ENCODE measurements at regions not wholly inside any gene's neighbourhood (a gene's known extent, or its start where the extent isn't known, plus 50 kb on each side); places are given as distances from the start of the nearest gene placed in this dataset.

DNA sequence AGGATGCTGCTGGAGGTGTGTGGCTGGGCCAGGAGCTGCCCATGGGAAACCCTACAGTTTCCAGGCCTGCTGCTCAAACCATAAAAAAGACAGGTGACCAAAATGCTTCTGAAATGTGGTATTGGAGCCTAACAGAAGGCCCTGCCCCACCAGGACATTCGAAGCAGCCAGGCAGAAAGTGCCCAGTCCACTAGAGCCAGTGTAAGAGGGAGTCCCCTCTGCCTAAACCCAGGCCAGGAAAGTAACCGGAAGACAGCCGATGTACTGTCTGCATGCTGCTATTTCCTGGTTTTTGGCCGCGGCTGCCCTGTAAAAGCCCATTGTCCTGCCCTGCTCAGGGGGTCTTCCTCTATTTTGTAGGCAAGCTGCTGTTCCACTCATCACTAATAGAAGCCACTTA is 150.7 kb upstream of the IRX2 start:
- DNase-seq = no peak

GRCh38 chr5:2901511-2901910 is 150.0 kb upstream of the IRX2 start:
- no peak for DNase-seq

DNA sequence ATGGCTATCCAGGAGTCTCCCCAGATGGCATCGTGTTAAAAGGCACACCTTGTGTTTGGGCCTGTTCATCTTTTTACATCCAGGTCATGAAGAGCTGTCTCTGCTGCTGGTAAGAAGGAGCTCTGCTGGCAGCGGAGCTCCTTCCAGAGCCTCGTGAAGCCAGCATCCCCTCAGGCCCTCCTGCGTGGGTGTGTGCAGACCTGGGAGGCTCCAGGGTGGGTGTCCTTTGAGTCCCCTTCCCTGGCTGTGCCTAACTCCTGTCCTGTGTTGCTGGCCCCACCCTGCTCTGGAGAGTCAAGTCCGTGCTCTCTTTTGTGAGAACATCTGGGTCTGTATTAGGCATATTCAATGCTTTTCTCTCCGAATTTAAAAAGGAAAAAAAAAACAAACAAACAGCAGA is 149.6 kb upstream of the IRX2 start:
- DNase-seq = no peak

DNA sequence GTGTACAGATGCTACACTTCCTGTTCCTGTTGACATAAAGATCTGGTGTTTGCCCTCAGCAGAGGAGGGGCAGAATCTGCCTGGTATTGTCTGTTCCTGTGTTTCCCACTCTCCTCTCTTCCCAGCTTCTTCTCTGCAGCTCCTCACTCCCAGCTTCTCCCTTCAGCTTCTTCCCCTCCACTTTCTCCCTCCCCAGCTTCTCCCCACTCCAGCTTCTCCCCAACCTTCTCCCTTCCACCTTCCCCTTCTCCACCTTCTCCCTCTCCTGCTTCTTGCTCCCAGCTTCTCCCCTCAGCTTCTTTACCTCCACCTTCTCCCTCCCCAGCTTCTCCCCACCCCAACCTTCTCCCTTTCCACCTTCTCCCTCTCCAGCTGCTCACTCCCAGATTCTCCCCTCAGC is 148.9 kb upstream of the IRX2 start:
- DNase-seq = no peak

DNA sequence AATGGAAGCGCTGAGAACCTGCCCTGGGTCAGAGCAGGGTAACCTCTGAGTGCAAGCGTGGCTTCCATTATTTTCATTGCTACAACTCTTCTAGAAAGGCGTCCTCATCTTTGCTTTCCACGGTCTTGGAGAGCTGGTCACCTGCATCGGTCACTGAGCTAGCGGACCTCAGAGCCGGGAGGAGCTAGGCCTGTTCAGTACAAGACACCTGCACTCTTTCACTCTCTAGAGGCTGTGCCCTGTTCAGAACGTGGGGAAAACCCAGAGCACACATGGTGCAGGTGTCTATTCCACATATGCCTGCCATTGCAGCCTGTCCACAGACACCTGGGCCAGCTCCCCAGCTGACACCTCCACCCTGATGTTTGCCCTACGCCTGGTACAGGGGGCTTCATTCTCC is 147.8 kb upstream of the IRX2 start:
- no peak for DNase-seq

GRCh38 chr5:2898661-2899060 is 147.2 kb upstream of the IRX2 start:
- DNase-seq = no peak

DNA sequence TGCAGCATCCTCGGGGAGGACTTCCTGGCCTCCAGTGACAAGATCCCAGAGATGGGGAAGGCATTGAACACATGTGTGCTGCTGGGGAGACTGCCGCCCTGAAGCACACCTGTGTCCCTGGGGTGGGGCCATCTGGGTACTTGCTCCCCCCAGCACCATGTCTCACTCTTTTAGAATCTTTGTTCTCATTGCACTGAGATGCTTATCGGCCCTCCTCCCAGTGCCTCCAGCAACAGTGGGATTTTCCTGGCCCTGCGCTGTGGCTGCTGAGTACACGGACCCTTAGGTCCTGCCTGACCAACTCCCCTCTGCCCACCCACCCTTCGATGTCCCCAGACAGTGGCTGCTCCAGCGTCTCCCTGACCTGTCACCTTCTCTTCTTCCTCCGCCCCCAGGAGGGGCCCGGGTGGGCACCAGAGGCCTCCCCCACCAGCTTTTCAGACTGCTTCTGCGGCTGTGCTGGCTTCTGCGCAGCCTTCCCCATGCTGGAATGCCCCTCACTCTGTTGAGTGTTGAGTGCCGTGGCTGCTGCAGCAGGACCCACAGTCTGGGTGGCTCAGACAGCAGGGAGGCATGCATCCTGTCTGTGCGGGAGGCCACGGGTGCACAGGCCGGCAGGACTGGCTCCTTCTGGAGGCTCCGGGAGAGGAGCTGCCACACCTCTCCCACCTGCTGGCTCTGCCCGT is 145.9 kb upstream of the IRX2 start:
- no peak for DNase-seq

GRCh38 chr5:2896371-2897275 is 145.1 kb upstream of the IRX2 start:
- DNase-seq = no peak

DNA sequence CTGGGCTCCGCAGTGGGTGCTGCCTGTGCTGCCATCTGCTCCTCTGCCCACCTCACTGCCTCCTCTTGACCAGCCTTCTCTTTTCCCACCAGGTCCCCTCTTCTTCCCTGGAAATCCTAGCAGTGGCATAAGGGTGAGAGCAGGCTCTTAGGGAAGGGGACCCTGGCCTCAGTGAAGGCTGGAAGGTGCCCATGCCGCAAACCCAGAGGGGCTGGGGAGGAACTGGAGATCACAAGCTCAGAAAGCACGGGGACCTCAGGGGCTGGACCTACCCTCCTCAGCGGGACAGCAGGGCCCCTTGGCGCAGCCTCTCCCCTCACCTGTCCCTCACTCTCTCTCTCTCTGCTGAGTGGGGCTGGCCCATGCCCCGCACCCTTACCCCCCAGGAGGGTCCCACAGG is 144.4 kb upstream of the IRX2 start:
- DNase-seq = no peak

DNA sequence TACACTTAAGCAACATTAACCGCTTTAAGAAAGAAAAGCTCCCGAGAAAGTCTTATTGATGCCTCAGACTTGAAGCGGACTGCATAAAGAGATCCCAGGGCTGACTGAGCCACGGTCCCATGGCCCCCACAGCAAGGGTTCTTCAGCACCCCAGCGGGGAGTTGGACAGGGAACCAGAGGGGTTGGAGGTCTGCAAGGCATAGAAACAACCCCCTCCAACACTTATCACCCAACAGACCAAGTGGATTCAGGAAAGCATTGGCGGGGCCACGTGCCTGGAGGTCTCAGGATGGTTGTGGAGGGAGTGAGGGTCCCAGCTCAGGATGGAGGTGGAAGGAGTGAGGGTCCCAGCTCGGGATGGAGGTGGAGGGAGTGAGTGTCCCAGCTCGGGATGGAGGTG is 143.7 kb upstream of the IRX2 start:
- no peak for DNase-seq

DNA sequence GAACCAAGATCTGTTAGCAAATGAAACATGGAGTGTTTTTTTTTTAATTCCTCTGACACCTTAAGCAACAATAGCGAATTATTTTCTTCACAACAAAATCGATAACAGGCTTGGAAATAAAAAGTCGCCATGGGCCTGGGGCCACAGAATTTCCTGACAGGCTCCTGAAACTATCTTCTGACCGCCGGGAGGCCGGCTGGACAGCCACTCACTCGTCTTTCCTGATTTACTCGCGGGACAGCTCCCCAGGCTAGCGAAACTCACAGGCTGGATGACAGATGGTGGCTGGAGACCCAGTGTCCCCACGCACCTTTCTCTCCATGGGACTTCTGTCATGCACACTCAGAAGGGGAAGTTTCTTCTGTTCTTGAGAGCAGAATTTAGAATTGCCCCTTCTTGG is 143.3 kb upstream of the IRX2 start:
- no peak for DNase-seq

DNA sequence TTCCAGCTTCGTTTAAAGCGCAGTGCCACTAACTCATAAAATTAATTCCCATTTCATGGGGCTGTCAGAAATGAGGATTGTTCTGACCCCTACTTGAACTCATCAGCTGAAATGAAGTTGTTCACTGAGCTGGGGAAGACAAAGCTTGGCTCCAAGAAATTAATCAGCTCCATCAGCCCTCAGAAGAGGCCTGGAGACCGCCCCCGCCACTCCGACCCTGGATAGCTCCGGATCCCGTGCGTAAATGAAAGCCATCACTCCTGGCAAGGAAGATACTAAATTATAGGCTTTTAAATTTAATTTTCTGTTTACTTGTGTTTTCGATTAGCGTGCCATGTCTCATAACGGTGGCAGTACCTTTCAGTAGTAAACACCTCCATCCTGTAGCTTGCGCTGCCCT is 142.8 kb upstream of the IRX2 start:
- no peak for DNase-seq

- no peak for DNase-seq
Observed at GRCh38 chr5:2892466-2893000, 141.1 kb upstream of the IRX2 start.

GRCh38 chr5:2891781-2892180 is 140.3 kb upstream of the IRX2 start:
- no peak for DNase-seq

GRCh38 chr5:2890011-2890410 is 138.5 kb upstream of the IRX2 start:
- DNase-seq = no peak

- no peak for DNase-seq
Observed at GRCh38 chr5:2888520-2889060, 137.1 kb upstream of the IRX2 start.

DNA sequence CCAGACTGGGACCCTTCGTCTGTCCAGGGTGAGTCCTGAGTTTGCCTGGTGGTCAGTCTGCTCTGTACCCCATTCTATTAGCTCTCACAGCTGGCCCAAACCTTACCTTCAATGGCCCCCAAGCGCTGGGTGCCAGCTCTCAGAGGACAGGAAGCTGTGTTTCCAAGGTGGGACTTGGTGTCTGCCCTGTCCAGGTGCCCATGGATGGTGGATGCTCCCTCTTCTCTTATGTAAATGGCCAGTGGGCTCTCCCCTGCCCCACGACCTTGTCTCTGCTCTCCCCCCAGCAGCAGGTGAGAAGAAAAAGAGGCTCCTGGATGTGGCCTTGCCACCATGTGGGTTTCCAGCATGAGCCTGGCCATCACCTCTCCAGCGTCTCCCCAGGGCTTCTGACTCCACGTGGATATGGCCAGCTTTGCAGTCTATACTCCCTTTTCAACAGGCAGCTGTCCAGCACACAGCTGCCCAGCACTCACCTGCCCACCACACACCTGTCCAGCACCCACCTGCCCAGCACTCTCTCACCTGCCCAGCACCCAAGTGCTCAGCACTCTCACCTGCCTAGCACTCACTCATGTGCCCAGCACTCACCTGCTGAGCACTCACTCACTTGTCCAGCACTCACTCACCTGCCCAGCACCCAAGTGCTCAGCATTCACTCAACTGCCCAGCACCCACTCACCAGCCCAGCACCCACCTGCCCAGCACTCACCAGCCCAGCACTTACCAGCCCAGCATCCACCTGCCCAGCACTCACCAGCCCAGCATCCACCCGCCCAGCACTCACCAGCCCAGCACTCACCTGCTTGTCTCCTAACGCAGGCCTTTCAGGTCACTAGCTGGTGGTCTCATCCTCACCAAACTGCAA is 136.2 kb upstream of the IRX2 start:
- DNase-seq = no peak

- DNase-seq = no peak
Observed at GRCh38 chr5:2886531-2886930, 135.1 kb upstream of the IRX2 start.

DNA sequence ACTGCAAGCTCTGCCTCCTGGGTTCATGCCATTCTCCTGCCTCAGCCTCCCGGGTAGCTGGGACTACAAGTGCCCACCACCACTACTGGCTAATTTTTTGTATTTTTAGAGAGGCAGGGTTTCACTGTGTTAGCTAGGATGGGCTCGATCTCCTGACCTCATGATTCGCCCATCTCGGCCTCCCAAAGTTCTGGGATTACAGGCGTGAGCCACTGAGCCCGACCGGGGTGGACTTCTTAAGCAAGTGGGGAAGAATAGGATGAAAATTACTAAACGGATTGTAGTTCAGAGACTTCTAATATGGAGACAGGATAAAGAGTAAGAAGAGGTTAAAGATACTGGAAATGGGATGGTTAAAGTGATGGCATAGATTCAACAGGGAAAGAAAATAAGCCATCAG is 132.3 kb upstream of the IRX2 start:
- DNase-seq = no peak

- DNase-seq = no peak
Observed at GRCh38 chr5:2879701-2880100, 128.2 kb upstream of the IRX2 start.

DNA sequence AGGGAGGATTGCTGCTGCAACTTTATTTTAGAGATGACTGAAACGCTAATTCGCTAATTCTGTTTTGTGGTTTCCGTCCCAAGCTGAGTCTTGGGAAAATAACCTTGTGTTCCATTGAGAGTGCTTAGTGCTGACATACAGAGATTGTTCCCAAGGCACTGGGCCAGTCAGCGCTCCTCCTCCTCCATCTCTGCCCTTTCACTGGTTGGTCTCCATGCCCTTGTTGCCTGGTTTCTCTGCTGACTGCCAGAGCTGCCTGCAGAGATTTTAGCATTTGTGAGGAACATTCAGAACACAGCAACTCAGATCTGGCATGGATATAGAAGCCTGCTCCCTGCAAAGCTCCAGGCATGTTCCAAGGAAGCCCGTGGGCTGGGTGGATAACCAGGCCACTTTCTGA is 126.0 kb upstream of the IRX2 start:
- DNase-seq = no peak

DNA sequence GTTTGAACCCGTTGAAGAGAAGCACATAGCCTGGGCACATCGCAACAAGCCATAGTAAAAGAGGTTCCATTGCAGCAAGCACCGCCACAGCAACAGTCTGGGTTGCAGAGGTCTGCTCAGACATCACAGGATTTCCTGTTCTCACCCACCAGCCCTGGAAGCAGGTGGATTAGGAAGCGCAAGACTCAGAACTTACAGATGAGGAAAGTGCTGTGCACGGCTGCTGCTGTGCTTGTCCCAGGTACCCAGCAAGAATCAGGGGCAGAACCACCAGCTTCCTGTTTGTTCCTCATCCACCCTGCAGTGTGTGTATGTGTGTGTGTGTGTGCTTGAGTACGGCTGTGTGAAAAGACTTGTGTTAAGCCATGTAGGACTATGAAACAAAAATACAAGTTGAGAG is 124.7 kb upstream of the IRX2 start:
- no peak for DNase-seq

DNA sequence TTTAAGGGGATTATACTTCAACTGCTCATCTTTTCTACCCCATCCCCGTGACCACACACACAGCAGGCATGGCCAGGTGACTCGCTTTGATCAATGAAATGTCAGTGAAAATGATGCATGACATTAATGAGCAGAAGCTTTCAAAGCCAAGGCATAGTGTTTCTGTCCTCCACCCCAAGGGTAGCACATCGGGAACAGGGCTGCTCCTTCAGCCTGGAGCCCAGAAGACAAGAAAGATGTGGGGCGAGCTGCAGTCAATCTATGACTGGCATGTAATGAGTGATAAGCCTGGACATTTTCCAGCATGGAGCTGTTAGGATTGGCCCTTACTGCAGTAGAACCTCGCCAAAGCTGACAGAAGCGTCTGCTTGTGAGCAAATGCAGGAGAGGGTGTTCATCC is 122.6 kb upstream of the IRX2 start:
- DNase-seq = no peak

Measured in activated CD4-positive, CD25-positive, alpha-beta regulatory T cell (primary cell).